ENCODE measurements at regions not wholly inside any gene's neighbourhood (a gene's known extent, or its start where the extent isn't known, plus 50 kb on each side); places are given as distances from the start of the nearest gene placed in this dataset.

GRCh38 chr17:33512113-33512512, 219.0 kb upstream of the ASIC2 start:
- H3K23ac ChIP-seq (ENCODE audit: low read depth, low read length), result no peak overlapping the region
- H2AK9ac ChIP-seq (replicated peaks; ENCODE audit: low read depth, low read length, poor library complexity), result no peak overlapping the region
- H2AFZ ChIP-seq (replicated peaks; ENCODE audit: low read length, poor library complexity), result no peak overlapping the region
- no peak overlapping the region for H3K4me2 ChIP-seq (ENCODE audit: low read depth, low read length)
- no peak overlapping the region for H3K14ac ChIP-seq (replicated peaks; ENCODE audit: low read depth, low read length)
- H2AK5ac ChIP-seq (ENCODE audit: low read depth, low read length), result no peak overlapping the region
- no peaks in the 10 kb centered on the region for H3K4me1 ChIP-seq (ENCODE audit: control insufficient read depth, insufficient read depth, low read length)
- H2BK5ac ChIP-seq (ENCODE audit: low read depth, low read length, poor library complexity, severe bottlenecking), result no peak overlapping the region
- intact Hi-C loops (cut with micrococcal nuclease) (no loop called here), dilution Hi-C loops (cut with HindIII; ENCODE audit: low sequenced_read_pairs, unreplicated experiment) (no loop called here), in situ Hi-C loops (cut with MboI; ENCODE audit: low sequenced_read_pairs) (no loop called here)
- H3K56ac ChIP-seq (ENCODE audit: extremely low read depth, insufficient read depth, low read length), result no peak overlapping the region
- no peaks in the 10 kb centered on the region for H3K79me1 ChIP-seq (ENCODE audit: low read depth in 1 of 2, low read length in 2 of 2)
- H3K9me3 ChIP-seq (ENCODE audit: control insufficient read depth, insufficient read depth, low read length), result peaks cover 3% of the 10 kb centered on the region; the same call in 1 of the 2 replicates
- no peaks in the 10 kb centered on the region for H4K20me1 ChIP-seq (ENCODE audit: insufficient read depth, low read length)
- H3K27me3 ChIP-seq (ENCODE audit: control insufficient read depth, insufficient read depth, low read length), result no peaks in the 10 kb centered on the region
- DNase-seq, result no peak
- no peak overlapping the region for H4K8ac ChIP-seq (ENCODE audit: low read depth in 2 of 2, low read length in 2 of 2)
- H3K36me3 ChIP-seq (ENCODE audit: control insufficient read depth, insufficient read depth, low read length), result no peaks in the 10 kb centered on the region
- ATAC-seq (ENCODE audit: low read depth), result no peak
- H2BK20ac ChIP-seq (ENCODE audit: low read depth, low read length), result no peak overlapping the region
- H2BK15ac ChIP-seq (ENCODE audit: low read depth, low read length), result no peak overlapping the region
- BruUV-seq (replicated peaks), result no TSS peak
- no peak overlapping the region for H3K18ac ChIP-seq (ENCODE audit: low read depth, low read length)
- H4K5ac ChIP-seq (ENCODE audit: low read depth, low read length), result no peak overlapping the region
- no peaks in the 10 kb centered on the region for H3K9me1 ChIP-seq (ENCODE audit: insufficient read depth, low read length)
- no peak overlapping the region for H3K9ac ChIP-seq (ENCODE audit: low read depth, low read length)
- no peak overlapping the region for H4K91ac ChIP-seq (ENCODE audit: insufficient read depth, low read depth, low read length)
- H2BK120ac ChIP-seq (ENCODE audit: low read depth, low read length), result no peak overlapping the region
- TF ChIP-seq POLR2A (IDR thresholded peaks at IDR 0.05; ENCODE audit: low read depth, low read length) (no peak), RCOR1 (IDR thresholded peaks at IDR 0.05; ENCODE audit: insufficient replicate concordance, low read length) (no peak), CEBPB (IDR thresholded peaks at IDR 0.05; ENCODE audit: low read depth, low read length) (no peak), NFE2L2 (IDR thresholded peaks at IDR 0.05; ENCODE audit: low read depth, low read length) (no peak), CHD1 (IDR thresholded peaks at IDR 0.05; ENCODE audit: low read depth, low read length) (no peak), ELK1 (IDR thresholded peaks at IDR 0.05; ENCODE audit: borderline replicate concordance, low read depth, low read length) (no peak), MXI1 (IDR thresholded peaks at IDR 0.05; ENCODE audit: borderline replicate concordance, low read depth, low read length) (no peak), RAD21 (IDR thresholded peaks at IDR 0.05; ENCODE audit: low read length) (no peak), RFX5 (IDR thresholded peaks at IDR 0.05; ENCODE audit: low read depth, low read length) (no peak), CTCF (conservative IDR thresholded peaks at IDR 0.05; ENCODE audit: low read depth, low read length) (no peak), MAZ (IDR thresholded peaks at IDR 0.05; ENCODE audit: borderline replicate concordance, low read depth, low read length) (no peak), FOS (IDR thresholded peaks at IDR 0.05; ENCODE audit: low read depth, low read length) (no peak)
- H3K4me3 ChIP-seq (ENCODE audit: insufficient read depth, low read depth, low read length), result no peak overlapping the region
- CTCF ChIA-PET, result no interaction called here
- H3K27ac ChIP-seq (ENCODE audit: insufficient read depth, low read length), result no peak overlapping the region
- H3K4ac ChIP-seq (ENCODE audit: low read depth, low read length), result no peak overlapping the region
- POLR2A ChIA-PET (ENCODE audit: unreplicated experiment), result no interaction called here

All from IMR-90 (cell line).